ENCODE measurements at regions not wholly inside any gene's neighbourhood (a gene's known extent, or its start where the extent isn't known, plus 50 kb on each side); places are given as distances from the start of the nearest gene placed in this dataset.

DNA sequence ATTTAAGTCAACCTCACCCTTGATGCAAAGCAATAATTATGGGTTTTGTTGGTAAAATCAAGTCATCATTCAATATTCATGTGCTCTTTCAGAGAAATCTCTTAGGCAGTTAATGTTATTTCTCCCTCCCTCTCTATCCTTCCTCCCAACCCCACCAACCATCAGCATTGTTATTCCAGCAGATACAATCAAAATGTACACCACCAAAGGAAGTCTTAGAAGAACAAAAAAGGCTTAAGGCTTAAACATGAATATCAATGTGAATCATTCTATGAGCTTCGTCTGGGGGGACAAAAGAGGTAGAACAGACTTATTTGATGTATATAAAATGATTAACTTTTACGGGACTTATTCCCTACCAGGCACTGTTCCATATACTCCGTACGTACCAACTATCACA is 404.4 kb downstream of the ARHGEF28 start:
- TF ChIP-seq, protein P1, sequence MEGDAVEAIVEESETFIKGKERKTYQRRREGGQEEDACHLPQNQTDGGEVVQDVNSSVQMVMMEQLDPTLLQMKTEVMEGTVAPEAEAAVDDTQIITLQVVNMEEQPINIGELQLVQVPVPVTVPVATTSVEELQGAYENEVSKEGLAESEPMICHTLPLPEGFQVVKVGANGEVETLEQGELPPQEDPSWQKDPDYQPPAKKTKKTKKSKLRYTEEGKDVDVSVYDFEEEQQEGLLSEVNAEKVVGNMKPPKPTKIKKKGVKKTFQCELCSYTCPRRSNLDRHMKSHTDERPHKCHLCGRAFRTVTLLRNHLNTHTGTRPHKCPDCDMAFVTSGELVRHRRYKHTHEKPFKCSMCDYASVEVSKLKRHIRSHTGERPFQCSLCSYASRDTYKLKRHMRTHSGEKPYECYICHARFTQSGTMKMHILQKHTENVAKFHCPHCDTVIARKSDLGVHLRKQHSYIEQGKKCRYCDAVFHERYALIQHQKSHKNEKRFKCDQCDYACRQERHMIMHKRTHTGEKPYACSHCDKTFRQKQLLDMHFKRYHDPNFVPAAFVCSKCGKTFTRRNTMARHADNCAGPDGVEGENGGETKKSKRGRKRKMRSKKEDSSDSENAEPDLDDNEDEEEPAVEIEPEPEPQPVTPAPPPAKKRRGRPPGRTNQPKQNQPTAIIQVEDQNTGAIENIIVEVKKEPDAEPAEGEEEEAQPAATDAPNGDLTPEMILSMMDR (IDR thresholded peaks at IDR 0.05; ENCODE audit: control insufficient read depth, insufficient read depth, low read depth, low read length, missing control alignments): no peak
- DNase-seq (ENCODE audit: low read depth): no peak
- no peak overlapping the region for H3K4me3 ChIP-seq (ENCODE audit: control insufficient read depth, low read depth, low read length)

DNA sequence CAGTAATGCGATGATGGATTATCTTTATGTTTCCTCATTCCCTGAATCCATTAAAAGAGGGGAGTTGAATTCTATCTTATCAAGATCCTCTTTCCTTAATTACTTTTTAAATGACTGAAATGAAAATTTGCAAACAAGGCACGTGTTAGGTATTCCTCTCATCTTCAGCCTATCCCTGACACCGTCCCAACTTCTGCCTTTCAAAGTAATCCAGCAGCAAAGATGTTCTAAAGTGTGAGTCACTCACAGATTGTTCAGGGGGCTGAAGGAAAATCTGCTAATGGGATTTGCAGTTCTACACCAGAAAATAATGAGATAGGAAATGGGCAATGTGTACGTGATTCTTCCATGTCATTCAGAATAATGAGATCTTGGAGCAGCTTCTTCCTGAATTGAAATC is 403.0 kb downstream of the ARHGEF28 start:
- TF ChIP-seq, protein P1 (IDR thresholded peaks at IDR 0.05; ENCODE audit: control insufficient read depth, insufficient read depth, low read depth, low read length, missing control alignments): no peak
- DNase-seq (ENCODE audit: low read depth): no peak

DNA sequence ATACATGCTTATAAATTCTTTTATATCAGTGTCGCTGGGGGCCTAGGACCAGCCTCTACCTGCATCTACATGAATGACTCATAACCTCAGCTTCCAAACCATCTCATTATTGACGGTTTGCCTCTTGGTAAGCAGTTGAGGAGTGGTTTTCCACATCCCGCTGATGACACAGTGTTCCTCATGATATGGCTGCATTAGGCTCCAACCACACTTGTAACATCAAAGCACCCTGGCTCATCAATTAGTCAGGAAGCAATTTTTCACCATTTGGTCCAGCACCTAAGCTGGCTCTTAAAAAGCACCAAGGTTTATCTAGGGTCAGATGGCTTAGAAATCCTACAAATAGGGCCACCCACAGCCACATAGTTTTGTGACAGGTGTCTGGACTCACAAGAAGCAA is 402.4 kb downstream of the ARHGEF28 start:
- no peak for DNase-seq (ENCODE audit: low read depth)
- TF ChIP-seq, protein P1 (IDR thresholded peaks at IDR 0.05; ENCODE audit: control insufficient read depth, insufficient read depth, low read depth, low read length, missing control alignments): no peak
- no peak overlapping the region for H3K4me3 ChIP-seq (ENCODE audit: control insufficient read depth, low read depth, low read length)

More for the DNA sequence above, 403.0 kb downstream of the ARHGEF28 start:
- H3K4me3 ChIP-seq (ENCODE audit: control insufficient read depth, low read depth, low read length): no peak overlapping the region

DNA sequence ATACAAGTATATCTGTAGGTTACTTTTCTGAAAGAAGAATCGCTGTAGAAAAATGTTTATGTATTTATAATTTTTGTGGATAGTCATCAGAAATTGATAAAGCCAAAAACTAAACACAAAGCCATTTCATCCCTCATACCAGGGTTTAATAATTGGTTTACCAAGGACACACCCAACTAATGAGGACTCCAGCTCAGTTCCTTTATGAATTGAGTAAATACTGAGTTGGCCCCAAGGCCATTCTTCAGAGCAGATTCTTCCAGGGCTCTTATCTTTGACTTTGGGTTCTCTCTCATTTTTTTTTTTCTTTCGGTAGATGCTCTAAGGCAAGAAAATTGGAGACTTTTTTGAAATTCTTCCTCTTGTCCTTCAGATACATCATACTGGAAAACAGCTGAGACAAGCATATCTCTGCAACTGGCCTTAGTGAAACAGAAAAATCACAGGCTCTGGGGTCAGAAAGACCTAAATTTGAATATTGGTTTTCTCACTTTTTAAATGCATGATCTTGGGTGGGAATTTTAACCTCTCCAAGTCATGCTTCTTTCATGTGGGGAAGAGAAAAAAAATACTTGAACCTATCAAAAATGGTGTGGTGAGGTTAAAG is 401.8 kb downstream of the ARHGEF28 start:
- no peak overlapping the region for H3K4me3 ChIP-seq (ENCODE audit: control insufficient read depth, low read depth, low read length)
- no peak for DNase-seq (ENCODE audit: low read depth)
- TF ChIP-seq, protein P1 (IDR thresholded peaks at IDR 0.05; ENCODE audit: control insufficient read depth, insufficient read depth, low read depth, low read length, missing control alignments): no peak

DNA sequence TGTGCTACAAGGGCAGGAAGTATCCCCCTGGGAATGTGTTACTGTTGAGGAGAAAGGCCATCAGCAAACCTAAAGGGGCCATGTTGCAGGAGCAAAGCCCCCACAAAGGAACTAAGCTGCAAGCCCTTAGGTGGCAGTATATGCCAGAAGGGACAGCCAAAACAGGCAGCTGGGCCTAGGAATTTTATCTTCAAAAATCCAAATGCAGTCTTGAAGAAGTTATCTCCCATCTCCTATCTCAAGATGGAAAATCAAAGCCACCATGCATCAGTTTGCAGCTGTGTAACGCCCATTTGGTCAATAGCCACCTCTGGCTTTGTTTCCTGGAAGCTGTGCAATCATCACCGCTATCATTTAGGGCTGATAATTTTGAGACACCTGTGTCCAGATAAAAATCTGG is 400.3 kb downstream of the ARHGEF28 start:
- no peak for DNase-seq (ENCODE audit: low read depth)
- TF ChIP-seq, protein P1 (IDR thresholded peaks at IDR 0.05; ENCODE audit: control insufficient read depth, insufficient read depth, low read depth, low read length, missing control alignments): no peak
- H3K4me3 ChIP-seq (ENCODE audit: control insufficient read depth, low read depth, low read length): no peak overlapping the region

DNA sequence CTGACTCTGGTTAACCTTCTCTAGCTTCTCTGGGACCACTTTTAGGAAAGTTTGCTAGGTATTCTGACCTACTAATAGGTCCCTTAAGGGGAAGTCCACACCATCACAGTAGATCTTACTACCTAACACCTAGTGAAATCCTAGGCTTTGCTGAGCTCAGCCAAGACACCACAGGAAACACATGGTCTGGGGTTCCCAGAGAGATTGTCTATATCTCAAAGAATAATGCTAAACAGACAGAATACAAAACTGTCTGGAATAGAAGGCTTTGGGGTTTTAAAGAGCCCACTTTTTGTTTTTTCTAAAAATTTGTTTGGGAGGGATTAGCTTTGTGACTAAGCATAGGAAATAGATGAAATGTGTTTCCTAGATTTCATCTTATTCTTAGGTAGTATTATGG is 395.1 kb downstream of the ARHGEF28 start:
- TF ChIP-seq, protein P1 (IDR thresholded peaks at IDR 0.05; ENCODE audit: control insufficient read depth, insufficient read depth, low read depth, low read length, missing control alignments): no peak
- H3K4me3 ChIP-seq (ENCODE audit: control insufficient read depth, low read depth, low read length): no peak overlapping the region
- no peak for DNase-seq (ENCODE audit: low read depth)
